Testis (tissue), 2 donors: ENCODE measurements at regions not wholly inside any gene's neighbourhood (a gene's known extent, or its start where the extent isn't known, plus 50 kb on each side); places are given as distances from the start of the nearest gene placed in this dataset.

Experiments
- POLR2A ChIP-seq: fragments of 450-650 bp; IDR thresholded peaks from one replicate; pipeline ENCODE4 v1.6.1; 2017; ENCODE audit warnings: antibody characterized with exemption, mild to moderate bottlenecking, moderate library complexity
- TF ChIP-seq, protein P1 (sequence below), 3 experiments: fragments of 450-650 bp in 2 of 3; fragments of 200-600 bp in 1 of 3; sonication (generic) in 1 of 3; IDR thresholded peaks; one replicate each; pipeline ENCODE4 v1.5.1; 2016 to 2019; ENCODE audit warnings: antibody characterized with exemption in 3 of 3, mild to moderate bottlenecking in 2 of 3, moderate library complexity in 1 of 3

DNA sequence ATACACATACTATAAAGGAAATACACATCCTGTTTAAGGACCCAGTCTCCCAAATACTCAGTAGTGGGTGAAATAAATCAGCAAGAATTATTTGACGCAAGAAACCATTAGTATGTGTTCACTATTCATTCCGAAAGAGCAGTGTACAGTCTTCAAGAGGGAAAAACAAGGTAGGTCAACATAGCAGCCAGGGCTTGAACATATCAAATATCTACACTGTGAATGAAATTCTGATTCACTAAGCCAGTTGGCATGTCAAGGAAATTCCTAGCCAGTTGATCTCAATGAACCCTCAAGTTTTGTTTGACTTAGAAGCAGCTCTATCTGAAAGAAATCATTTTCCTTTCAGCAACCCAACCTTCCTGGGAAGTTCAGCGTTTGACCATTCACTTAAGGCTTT, 99.0 kb downstream of the CNTN3 start:
- TF ChIP-seq POLR2A = no peak
- TF ChIP-seq, protein P1, sequence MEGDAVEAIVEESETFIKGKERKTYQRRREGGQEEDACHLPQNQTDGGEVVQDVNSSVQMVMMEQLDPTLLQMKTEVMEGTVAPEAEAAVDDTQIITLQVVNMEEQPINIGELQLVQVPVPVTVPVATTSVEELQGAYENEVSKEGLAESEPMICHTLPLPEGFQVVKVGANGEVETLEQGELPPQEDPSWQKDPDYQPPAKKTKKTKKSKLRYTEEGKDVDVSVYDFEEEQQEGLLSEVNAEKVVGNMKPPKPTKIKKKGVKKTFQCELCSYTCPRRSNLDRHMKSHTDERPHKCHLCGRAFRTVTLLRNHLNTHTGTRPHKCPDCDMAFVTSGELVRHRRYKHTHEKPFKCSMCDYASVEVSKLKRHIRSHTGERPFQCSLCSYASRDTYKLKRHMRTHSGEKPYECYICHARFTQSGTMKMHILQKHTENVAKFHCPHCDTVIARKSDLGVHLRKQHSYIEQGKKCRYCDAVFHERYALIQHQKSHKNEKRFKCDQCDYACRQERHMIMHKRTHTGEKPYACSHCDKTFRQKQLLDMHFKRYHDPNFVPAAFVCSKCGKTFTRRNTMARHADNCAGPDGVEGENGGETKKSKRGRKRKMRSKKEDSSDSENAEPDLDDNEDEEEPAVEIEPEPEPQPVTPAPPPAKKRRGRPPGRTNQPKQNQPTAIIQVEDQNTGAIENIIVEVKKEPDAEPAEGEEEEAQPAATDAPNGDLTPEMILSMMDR (IDR thresholded peaks at IDR 0.05) = no peak
